Mucosa of gallbladder (tissue), 1 donor: ENCODE measurements at regions not wholly inside any gene's neighbourhood (a gene's known extent, or its start where the extent isn't known, plus 50 kb on each side); places are given as distances from the start of the nearest gene placed in this dataset.
A peak's percentile ranks its signal among the peaks of the same experiment; 100 is the strongest.

Experiments
- DNase-seq: peaks from one replicate; pipeline ENCODE4 v3.0.0-alpha.2; 2020; ENCODE audit warnings: low spot score
- donor health status: DM: no; HTN: no; CAD: no.

- no peak for DNase-seq
Measured at GRCh38 chr18:7349181-7349837, 118.4 kb downstream of the LRRC30 start.

- DNase-seq: no peak
Measured at GRCh38 chr18:7358989-7359726, 128.3 kb downstream of the LRRC30 start.

GRCh38 chr18:7360606-7361170, 129.8 kb downstream of the LRRC30 start:
- no peak for DNase-seq

- DNase-seq: no peak
Measured at GRCh38 chr18:7363338-7363737, 132.4 kb downstream of the LRRC30 start.

GRCh38 chr18:7366597-7366996, 135.7 kb downstream of the LRRC30 start:
- DNase-seq: no peak

GRCh38 chr18:7367336-7367735, 136.4 kb downstream of the LRRC30 start:
- no peak for DNase-seq

GRCh38 chr18:7369006-7369405, 138.1 kb downstream of the LRRC30 start:
- DNase-seq: no peak

- DNase-seq: no peak
Measured at GRCh38 chr18:7370375-7370774, 139.5 kb downstream of the LRRC30 start.

GRCh38 chr18:7370802-7371201, 139.9 kb downstream of the LRRC30 start:
- peak; percentile 16 for DNase-seq

- no peak for DNase-seq
Measured at GRCh38 chr18:7373441-7373840, 142.6 kb downstream of the LRRC30 start.

GRCh38 chr18:7381307-7381706, 150.4 kb downstream of the LRRC30 start:
- no peak for DNase-seq

- no peak for DNase-seq
Measured at GRCh38 chr18:7382328-7383001, 151.6 kb downstream of the LRRC30 start.

GRCh38 chr18:7383002-7383980, 152.4 kb downstream of the LRRC30 start:
- DNase-seq: no peak

- no peak for DNase-seq
Measured at GRCh38 chr18:7388741-7389140, 157.9 kb downstream of the LRRC30 start.

- no peak for DNase-seq
Measured at GRCh38 chr18:7390731-7391492, 160.0 kb downstream of the LRRC30 start.

GRCh38 chr18:7393080-7393479, 162.2 kb downstream of the LRRC30 start:
- no peak for DNase-seq

GRCh38 chr18:7394050-7394659, 163.3 kb downstream of the LRRC30 start:
- no peak for DNase-seq

- DNase-seq: no peak
Measured at GRCh38 chr18:7395566-7395965, 164.7 kb downstream of the LRRC30 start.

- no peak for DNase-seq
Measured at GRCh38 chr18:7413906-7414305, 153.2 kb upstream of the PTPRM start.

GRCh38 chr18:7414459-7414858, 152.7 kb upstream of the PTPRM start:
- no peak for DNase-seq
